NCI-H2227 treated with DMSO at 0.1 percent for 48 hours (cell line): ENCODE measurements at regions not wholly inside any gene's neighbourhood (a gene's known extent, or its start where the extent isn't known, plus 50 kb on each side); places are given as distances from the start of the nearest gene placed in this dataset.

ENCODE experiments used
- DNase-seq: peaks from one replicate; lab custom pipeline; 2025; lab: John Stamatoyannopoulos, UW

GRCh38 chr3:177981576-177981975 lies 554.7 kb upstream of the KCNMB2 start:
- DNase-seq, result no peak

- no peak for DNase-seq
Observed at GRCh38 chr3:177982034-177982433, 554.2 kb upstream of the KCNMB2 start.

- DNase-seq, result no peak
Observed at GRCh38 chr3:177983320-177983719, 552.9 kb upstream of the KCNMB2 start.

- no peak for DNase-seq
Observed at GRCh38 chr3:177992993-177993970, 543.0 kb upstream of the KCNMB2 start.

- DNase-seq, result no peak
Observed at GRCh38 chr3:177994976-177995375, 541.3 kb upstream of the KCNMB2 start.

GRCh38 chr3:177995381-177996085 lies 540.7 kb upstream of the KCNMB2 start:
- DNase-seq, result no peak

- no peak for DNase-seq
Observed at GRCh38 chr3:178001670-178002101, 534.5 kb upstream of the KCNMB2 start.

GRCh38 chr3:178002113-178002512 lies 534.1 kb upstream of the KCNMB2 start:
- DNase-seq, result no peak

- no peak for DNase-seq
Observed at GRCh38 chr3:178003756-178004155, 532.5 kb upstream of the KCNMB2 start.

GRCh38 chr3:178005961-178006360 lies 530.3 kb upstream of the KCNMB2 start:
- no peak for DNase-seq

GRCh38 chr3:178010306-178010705 lies 525.9 kb upstream of the KCNMB2 start:
- DNase-seq, result no peak

- DNase-seq, result no peak
Observed at GRCh38 chr3:178019645-178020044, 516.6 kb upstream of the KCNMB2 start.

- DNase-seq, result no peak
Observed at GRCh38 chr3:178022599-178022998, 513.6 kb upstream of the KCNMB2 start.

- DNase-seq, result no peak
Observed at GRCh38 chr3:178028933-178029332, 507.3 kb upstream of the KCNMB2 start.

GRCh38 chr3:178036451-178037144 lies 499.6 kb upstream of the KCNMB2 start:
- DNase-seq, result no peak

GRCh38 chr3:178041931-178042330 lies 494.3 kb upstream of the KCNMB2 start:
- DNase-seq, result no peak

- no peak for DNase-seq
Observed at GRCh38 chr3:178042376-178042775, 493.9 kb upstream of the KCNMB2 start.

GRCh38 chr3:178043084-178043483 lies 493.2 kb upstream of the KCNMB2 start:
- DNase-seq, result no peak

- no peak for DNase-seq
Observed at GRCh38 chr3:178044320-178044719, 491.9 kb upstream of the KCNMB2 start.

- no peak for DNase-seq
Observed at GRCh38 chr3:178047496-178047895, 488.7 kb upstream of the KCNMB2 start.

- DNase-seq, result no peak
Observed at GRCh38 chr3:178048768-178049167, 487.5 kb upstream of the KCNMB2 start.

- no peak for DNase-seq
Observed at GRCh38 chr3:178054471-178054870, 481.8 kb upstream of the KCNMB2 start.
